CD4-positive, alpha-beta T cell (primary cell): ENCODE measurements at regions not wholly inside any gene's neighbourhood (a gene's known extent, or its start where the extent isn't known, plus 50 kb on each side); places are given as distances from the start of the nearest gene placed in this dataset.

Source experiments
- ATAC-seq: fragments of 200-7000 bp; cut with Tn5 transposase; one replicate; pipeline ENCODE4 v1.10.0; 2022; ENCODE audit warnings: mild to moderate bottlenecking; ENCODE audit not compliant: poor library complexity
- CTCF ChIA-PET: fragments of 350-600 bp; sonication (Branson Sonifier 250); formaldehyde crosslinking; loops from one replicate; lab custom pipeline; 2021; ENCODE audit warnings: antibody characterized with exemption, inconsistent platforms; lab: Charles Lee
- POLR2A ChIA-PET: fragments of 350-600 bp; sonication (Branson Sonifier 250); formaldehyde crosslinking; loops from one replicate; lab custom pipeline; 2021; ENCODE audit warnings: antibody characterized with exemption, inconsistent platforms; lab: Charles Lee
- DNase-seq, 14 experiments: peaks; one replicate each; pipeline ENCODE4 v3.0.0-alpha.2; 2013 to 2020; ENCODE audit warnings: mixed read lengths in 2 of 14
- H3K27ac ChIP-seq, 2 donors: one replicate each; pipeline versions ENCODE4 v1.5.1 to v1.7.0; 2013; ENCODE audit warnings: low read length in 2 of 2, low read depth in 1 of 2, mild to moderate bottlenecking in 1 of 2
- H3K27me3 ChIP-seq, 2 experiments: 1 replicate in 1 of 2; 2 replicates in 1 of 2; pipeline versions ENCODE4 v1.6.1 to v1.7.0; 2013; ENCODE audit warnings: low read length in 2 of 2, control low read depth in 1 of 2, mild to moderate bottlenecking in 1 of 2, moderate library complexity in 1 of 2; ENCODE audit not compliant: insufficient read depth in 2 of 2, control insufficient read depth in 1 of 2
- H3K36me3 ChIP-seq: one replicate; pipeline ENCODE4 v1.6.1; 2013; ENCODE audit warnings: low read length, control low read depth; ENCODE audit not compliant: insufficient read depth
- H3K4me1 ChIP-seq: one replicate; pipeline ENCODE4 v1.6.1; 2013; ENCODE audit warnings: low read length, control low read depth; ENCODE audit not compliant: insufficient read depth
- H3K4me3 ChIP-seq: one replicate; pipeline ENCODE4 v1.5.1; 2013; ENCODE audit warnings: mild to moderate bottlenecking, low read length, moderate library complexity
- H3K9me3 ChIP-seq, 2 experiments: 1 replicate in 1 of 2; 2 replicates in 1 of 2; pipeline versions ENCODE4 v1.6.1 to v1.7.0; 2013; ENCODE audit warnings: low read length in 2 of 2, mild to moderate bottlenecking in 2 of 2, control low read depth in 1 of 2, moderate library complexity in 1 of 2; ENCODE audit not compliant: control insufficient read depth in 1 of 2, insufficient read depth in 1 of 2
- H3K27ac Mint-ChIP-seq: one replicate; pipeline ENCODE4 v1.8.0; 2020; ENCODE audit warnings: mixed read lengths
- H3K27me3 Mint-ChIP-seq: one replicate; pipeline ENCODE4 v1.8.0; 2021; ENCODE audit warnings: mixed read lengths
- H3K36me3 Mint-ChIP-seq: one replicate; pipeline ENCODE4 v1.8.0; 2021; ENCODE audit warnings: low read depth, mixed read lengths
- H3K4me1 Mint-ChIP-seq: one replicate; pipeline ENCODE4 v1.8.0; 2021; ENCODE audit warnings: low read depth, mixed read lengths
- H3K4me3 Mint-ChIP-seq: one replicate; pipeline ENCODE4 v1.8.0; 2020; ENCODE audit warnings: mild to moderate bottlenecking, mixed read lengths
- H3K9me3 Mint-ChIP-seq: one replicate; pipeline ENCODE4 v1.8.0; 2020; ENCODE audit warnings: mixed read lengths
- intact Hi-C, 2 experiments: fragments of 100-400 bp; cut with DNase I in 1 of 2; cut with micrococcal nuclease in 1 of 2; formaldehyde crosslinking; loops; one replicate each; pipeline versions ENCODE4 v1.15.1 to v1.9.0; 2023 to 2025; cut with DNase I, micrococcal nuclease
- TF ChIP-seq, protein P1 (sequence below): fragments of 200-600 bp; IDR thresholded peaks from one replicate; pipeline ENCODE4 v1.8.0; 2022; ENCODE audit warnings: antibody characterized with exemption, mild to moderate bottlenecking

DNA sequence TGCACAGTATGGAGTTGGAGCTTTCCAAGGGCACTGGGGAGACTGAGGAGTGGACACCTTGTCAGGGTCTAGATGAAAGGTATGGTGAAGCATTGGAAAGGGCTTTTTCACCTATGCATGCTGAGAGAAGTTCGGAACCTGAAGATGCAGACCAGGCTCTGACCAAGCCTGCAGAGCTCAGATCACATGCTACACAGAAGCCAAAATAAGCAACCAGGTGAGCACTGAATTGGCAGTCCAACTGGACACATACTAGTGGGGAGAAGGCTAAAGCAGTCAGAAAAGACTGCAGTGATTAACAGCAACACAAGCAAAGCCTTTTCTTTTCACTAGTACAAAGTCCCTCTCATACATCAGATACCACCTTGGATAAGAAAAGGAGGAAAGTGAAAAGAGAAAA lies 238.3 kb upstream of the PLSCR5 start:
- Histone ChIP-seq H3K27ac (no peak overlapping the region), H3K9me3 (no peaks in the 10 kb centered on the region), H3K4me3 (no peak overlapping the region), H3K27me3 (no peaks in the 10 kb centered on the region), H3K36me3 (no peaks in the 10 kb centered on the region), H3K4me1 (no peaks in the 10 kb centered on the region)
- TF ChIP-seq, protein P1, sequence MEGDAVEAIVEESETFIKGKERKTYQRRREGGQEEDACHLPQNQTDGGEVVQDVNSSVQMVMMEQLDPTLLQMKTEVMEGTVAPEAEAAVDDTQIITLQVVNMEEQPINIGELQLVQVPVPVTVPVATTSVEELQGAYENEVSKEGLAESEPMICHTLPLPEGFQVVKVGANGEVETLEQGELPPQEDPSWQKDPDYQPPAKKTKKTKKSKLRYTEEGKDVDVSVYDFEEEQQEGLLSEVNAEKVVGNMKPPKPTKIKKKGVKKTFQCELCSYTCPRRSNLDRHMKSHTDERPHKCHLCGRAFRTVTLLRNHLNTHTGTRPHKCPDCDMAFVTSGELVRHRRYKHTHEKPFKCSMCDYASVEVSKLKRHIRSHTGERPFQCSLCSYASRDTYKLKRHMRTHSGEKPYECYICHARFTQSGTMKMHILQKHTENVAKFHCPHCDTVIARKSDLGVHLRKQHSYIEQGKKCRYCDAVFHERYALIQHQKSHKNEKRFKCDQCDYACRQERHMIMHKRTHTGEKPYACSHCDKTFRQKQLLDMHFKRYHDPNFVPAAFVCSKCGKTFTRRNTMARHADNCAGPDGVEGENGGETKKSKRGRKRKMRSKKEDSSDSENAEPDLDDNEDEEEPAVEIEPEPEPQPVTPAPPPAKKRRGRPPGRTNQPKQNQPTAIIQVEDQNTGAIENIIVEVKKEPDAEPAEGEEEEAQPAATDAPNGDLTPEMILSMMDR: no peak
- ChIA-PET POLR2A (no interaction called here), CTCF (no interaction called here)
- no peaks in the 10 kb centered on the region for H3K4me1 Mint-ChIP-seq
- peaks cover 3% of the 10 kb centered on the region for H3K9me3 Mint-ChIP-seq
- H3K36me3 Mint-ChIP-seq: no peaks in the 10 kb centered on the region
- ATAC-seq (no peak), DNase-seq (no peak)
- intact Hi-C loops: no loop called here
- no peak overlapping the region for H3K4me3 Mint-ChIP-seq
- no peaks in the 10 kb centered on the region for H3K27me3 Mint-ChIP-seq
- no peak overlapping the region for H3K27ac Mint-ChIP-seq

DNA sequence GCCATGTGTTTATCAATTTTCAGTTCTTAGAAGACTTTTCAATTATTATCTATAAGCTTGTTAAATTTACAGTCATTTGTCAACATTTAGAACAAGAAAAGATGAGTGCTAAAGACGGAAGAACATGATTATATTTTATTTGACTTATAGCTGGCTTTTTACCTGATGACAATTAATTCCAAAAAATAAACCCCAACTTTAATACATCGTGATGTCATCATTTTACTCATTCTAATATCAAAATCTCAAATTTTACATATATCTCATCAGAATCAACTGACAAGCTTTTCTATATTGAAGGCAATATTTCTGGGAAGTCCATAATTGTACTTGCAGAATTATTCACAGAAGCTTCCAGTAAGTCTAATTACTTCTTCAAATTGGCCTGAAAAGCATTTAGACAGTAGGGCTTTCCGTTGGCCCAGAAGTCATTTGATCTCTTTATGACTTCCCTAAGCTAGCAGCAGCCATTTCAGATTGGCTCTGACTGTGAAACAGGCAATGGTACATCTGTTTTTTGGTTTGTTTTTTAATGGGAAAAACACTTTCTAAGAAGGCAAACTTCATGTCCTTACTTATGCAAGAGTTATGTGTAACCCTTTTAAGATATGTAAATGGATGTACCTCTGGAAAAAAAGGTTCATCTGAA lies 234.7 kb upstream of the PLSCR5 start:
- TF ChIP-seq, protein P1: no peak
- ATAC-seq: no peak
- intact Hi-C loops: no loop called here
- Mint-ChIP-seq H3K27me3 (no peaks in the 10 kb centered on the region), H3K36me3 (no peaks in the 10 kb centered on the region), H3K4me3 (no peak overlapping the region), H3K27ac (no peak overlapping the region), H3K9me3 (peaks cover 4% of the 10 kb centered on the region), H3K4me1 (no peaks in the 10 kb centered on the region)
- no peak for DNase-seq
- Histone ChIP-seq H3K4me3 (no peak overlapping the region), H3K9me3 (no peaks in the 10 kb centered on the region), H3K27ac (no peak overlapping the region), H3K4me1 (no peaks in the 10 kb centered on the region), H3K27me3 (no peaks in the 10 kb centered on the region), H3K36me3 (no peaks in the 10 kb centered on the region)
- CTCF ChIA-PET: no interaction called here
- POLR2A ChIA-PET: no interaction called here

DNA sequence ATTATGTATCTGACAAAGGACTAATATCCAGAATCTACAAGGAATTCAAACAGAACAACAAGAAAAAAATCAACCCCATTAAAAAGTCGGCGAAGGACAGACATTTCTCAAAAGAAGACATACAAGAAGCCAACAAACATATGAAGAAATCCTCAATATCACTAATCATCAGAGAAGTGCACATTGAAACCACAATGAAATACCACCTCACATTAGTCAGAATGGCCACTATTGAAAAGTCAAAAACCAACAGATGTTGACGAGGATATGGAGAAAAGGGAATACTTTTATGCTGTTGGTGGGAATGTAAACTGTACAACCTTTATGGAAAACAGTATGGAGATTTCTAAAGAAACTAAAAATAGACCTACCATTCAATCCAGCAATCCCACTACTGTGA lies 233.1 kb upstream of the PLSCR5 start:
- POLR2A ChIA-PET: no interaction called here
- no peak overlapping the region for H3K4me3 ChIP-seq
- TF ChIP-seq, protein P1: no peak
- Mint-ChIP-seq H3K36me3 (no peaks in the 10 kb centered on the region), H3K9me3 (peaks cover 4% of the 10 kb centered on the region), H3K27ac (no peak overlapping the region), H3K27me3 (no peaks in the 10 kb centered on the region), H3K4me1 (no peaks in the 10 kb centered on the region), H3K4me3 (no peak overlapping the region)
- ATAC-seq (no peak), DNase-seq (no peak)
- H3K9me3 ChIP-seq: no peaks in the 10 kb centered on the region
- H3K4me1 ChIP-seq: no peaks in the 10 kb centered on the region
- CTCF ChIA-PET: no interaction called here
- no peak overlapping the region for H3K27ac ChIP-seq
- no peaks in the 10 kb centered on the region for H3K27me3 ChIP-seq
- no peaks in the 10 kb centered on the region for H3K36me3 ChIP-seq
- intact Hi-C loops: no loop called here
